Suprapubic skin (tissue), 4 donors: ENCODE measurements at regions not wholly inside any gene's neighbourhood (a gene's known extent, or its start where the extent isn't known, plus 50 kb on each side); places are given as distances from the start of the nearest gene placed in this dataset.

Source experiments
- DNase-seq, 2 donors: peaks; one replicate each; pipeline ENCODE4 v3.0.0-alpha.2; 2019; ENCODE audit warnings: low spot score in 2 of 2
- H3K27ac ChIP-seq: fragments of 200-600 bp; sonication (generic); one replicate; pipeline ENCODE4 v1.5.1; 2019
- H3K27me3 ChIP-seq: fragments of 200-600 bp; sonication (generic); one replicate; pipeline ENCODE4 v1.5.1; 2019
- H3K36me3 ChIP-seq: fragments of 200-600 bp; sonication (generic); one replicate; pipeline ENCODE4 v1.5.1; 2019
- H3K4me1 ChIP-seq: fragments of 200-600 bp; sonication (generic); one replicate; pipeline ENCODE4 v1.5.1; 2019
- H3K4me3 ChIP-seq: fragments of 200-600 bp; sonication (generic); one replicate; pipeline ENCODE4 v1.5.1; 2019; ENCODE audit warnings: mild to moderate bottlenecking
- H3K9me3 ChIP-seq: fragments of 200-600 bp; sonication (generic); one replicate; pipeline ENCODE4 v1.5.1; 2019
- EP300 ChIP-seq: sonication (generic); formaldehyde crosslinking; IDR thresholded peaks from one replicate; pipeline ENCODE4 v1.6.1; 2017; ENCODE audit warnings: antibody characterized with exemption
- POLR2A ChIP-seq, 2 donors: fragments of 450-650 bp; IDR thresholded peaks; one replicate each; pipeline ENCODE4 v1.6.1; 2017; ENCODE audit warnings: antibody characterized with exemption in 2 of 2, mild to moderate bottlenecking in 2 of 2, moderate library complexity in 2 of 2
- POLR2AphosphoS5 ChIP-seq, 3 donors: sonication (generic); formaldehyde crosslinking; IDR thresholded peaks; one replicate each; pipeline ENCODE4 v1.6.1; 2017; ENCODE audit warnings: antibody characterized with exemption in 3 of 3
- WGBS: methylation state at CpG from one replicate; pipeline ENCODE4 v1.1.5; 2018; 5-methylcytosine and 5-hydroxymethylcytosine counted together
- TF ChIP-seq, protein P1 (sequence below), 2 donors: fragments of 200-600 bp in 1 of 2; fragments of 450-650 bp in 1 of 2; sonication (generic) in 1 of 2; IDR thresholded peaks; one replicate each; pipeline ENCODE4 v1.5.1; 2016 to 2019; ENCODE audit warnings: antibody characterized with exemption in 2 of 2, mild to moderate bottlenecking in 1 of 2, moderate library complexity in 1 of 2

DNA sequence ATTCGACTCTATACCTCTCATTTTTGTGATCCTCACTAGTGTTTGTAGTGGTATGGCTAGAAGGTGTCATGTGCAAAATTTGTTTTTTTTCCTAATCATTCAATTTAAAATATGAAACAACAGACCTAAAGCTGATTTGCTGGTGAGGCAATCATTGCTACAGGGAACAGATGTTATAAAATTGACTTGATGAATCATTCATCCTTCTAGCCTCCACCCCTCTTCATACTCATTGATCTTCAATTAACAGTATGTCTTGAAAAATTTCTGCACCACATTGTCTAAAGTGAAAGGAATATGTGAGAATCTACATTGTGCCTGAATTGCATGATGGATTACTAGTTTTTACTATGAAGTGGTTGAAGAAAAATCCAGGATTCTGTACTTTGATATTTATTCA lies 349.0 kb upstream of the NAV3 start:
- Histone ChIP-seq H3K4me1 (no peaks in the 10 kb centered on the region), H3K4me3 (no peak overlapping the region), H3K9me3 (no peaks in the 10 kb centered on the region), H3K36me3 (no peaks in the 10 kb centered on the region), H3K27ac (no peak overlapping the region), H3K27me3 (no peaks in the 10 kb centered on the region)
- TF ChIP-seq POLR2A (IDR thresholded peaks at IDR 0.05) (no peak), POLR2AphosphoS5 (IDR thresholded peaks at IDR 0.05) (no peak), EP300 (no peak)
- TF ChIP-seq, protein P1, sequence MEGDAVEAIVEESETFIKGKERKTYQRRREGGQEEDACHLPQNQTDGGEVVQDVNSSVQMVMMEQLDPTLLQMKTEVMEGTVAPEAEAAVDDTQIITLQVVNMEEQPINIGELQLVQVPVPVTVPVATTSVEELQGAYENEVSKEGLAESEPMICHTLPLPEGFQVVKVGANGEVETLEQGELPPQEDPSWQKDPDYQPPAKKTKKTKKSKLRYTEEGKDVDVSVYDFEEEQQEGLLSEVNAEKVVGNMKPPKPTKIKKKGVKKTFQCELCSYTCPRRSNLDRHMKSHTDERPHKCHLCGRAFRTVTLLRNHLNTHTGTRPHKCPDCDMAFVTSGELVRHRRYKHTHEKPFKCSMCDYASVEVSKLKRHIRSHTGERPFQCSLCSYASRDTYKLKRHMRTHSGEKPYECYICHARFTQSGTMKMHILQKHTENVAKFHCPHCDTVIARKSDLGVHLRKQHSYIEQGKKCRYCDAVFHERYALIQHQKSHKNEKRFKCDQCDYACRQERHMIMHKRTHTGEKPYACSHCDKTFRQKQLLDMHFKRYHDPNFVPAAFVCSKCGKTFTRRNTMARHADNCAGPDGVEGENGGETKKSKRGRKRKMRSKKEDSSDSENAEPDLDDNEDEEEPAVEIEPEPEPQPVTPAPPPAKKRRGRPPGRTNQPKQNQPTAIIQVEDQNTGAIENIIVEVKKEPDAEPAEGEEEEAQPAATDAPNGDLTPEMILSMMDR (IDR thresholded peaks at IDR 0.05) = no peak
- WGBS = 88% methylated on average over 1 of the region's 1 CpG
- no peak for DNase-seq

DNA sequence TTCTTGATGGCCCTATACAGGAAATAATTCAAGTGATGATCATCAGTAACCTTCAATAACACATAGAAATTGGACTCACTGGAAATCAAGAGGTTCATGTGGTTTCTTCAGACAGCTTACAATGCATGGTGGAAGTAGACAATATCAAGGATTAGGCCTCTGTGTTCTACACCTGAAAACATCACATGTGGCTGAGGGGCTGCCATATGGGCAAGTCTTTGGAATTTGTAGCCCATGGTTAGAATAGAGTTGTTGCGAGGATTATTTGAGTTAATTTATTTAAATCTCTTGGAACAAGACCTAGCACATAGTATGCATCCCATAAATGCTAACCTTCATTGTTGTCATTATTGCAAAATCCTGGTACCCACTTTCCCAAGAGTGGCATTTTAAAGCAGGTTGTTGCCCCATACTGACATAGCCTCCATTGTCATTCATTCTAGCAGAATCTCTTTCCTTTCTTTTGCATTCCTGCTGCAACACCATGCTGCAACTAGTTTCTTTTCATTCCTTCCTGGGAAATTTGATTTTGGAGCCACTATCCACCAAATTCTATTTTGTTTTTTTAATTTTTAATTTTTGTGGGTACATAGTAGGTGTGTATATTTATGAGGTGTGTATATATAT lies 352.7 kb upstream of the NAV3 start:
- no peaks in the 10 kb centered on the region for H3K4me1 ChIP-seq
- H3K27ac ChIP-seq = no peak overlapping the region
- WGBS = 95% methylated on average over 1 of the region's 1 CpG
- DNase-seq = no peak
- no peaks in the 10 kb centered on the region for H3K9me3 ChIP-seq
- TF ChIP-seq EP300 (no peak), POLR2A (IDR thresholded peaks at IDR 0.05) (no peak), POLR2AphosphoS5 (IDR thresholded peaks at IDR 0.05) (no peak)
- TF ChIP-seq, protein P1 (IDR thresholded peaks at IDR 0.05) = no peak
- no peaks in the 10 kb centered on the region for H3K36me3 ChIP-seq
- no peak overlapping the region for H3K4me3 ChIP-seq
- no peaks in the 10 kb centered on the region for H3K27me3 ChIP-seq

DNA sequence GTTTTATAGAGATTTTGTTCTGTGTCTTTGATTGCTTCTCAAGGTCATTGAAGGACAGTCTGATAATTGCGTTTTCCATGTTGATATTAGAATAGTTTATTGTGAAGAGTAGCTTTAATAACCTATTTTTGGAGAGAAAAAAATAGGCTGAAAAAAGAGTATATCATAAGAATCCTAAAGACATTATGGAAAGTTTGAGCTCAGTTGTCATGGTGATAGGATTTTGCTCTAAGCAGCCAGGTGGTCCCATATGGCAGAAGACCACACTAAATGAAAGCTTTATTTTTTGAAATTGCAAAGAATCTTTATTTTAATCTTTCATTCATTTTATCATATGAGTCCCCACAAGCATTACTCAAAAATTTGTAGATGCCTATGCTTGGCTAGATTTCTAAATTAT lies 358.9 kb upstream of the NAV3 start:
- Histone ChIP-seq H3K4me1 (no peaks in the 10 kb centered on the region), H3K36me3 (no peaks in the 10 kb centered on the region), H3K27ac (no peak overlapping the region), H3K4me3 (no peak overlapping the region), H3K9me3 (no peaks in the 10 kb centered on the region), H3K27me3 (no peaks in the 10 kb centered on the region)
- 89% methylated on average over 1 of the region's 1 CpG for WGBS
- no peak for DNase-seq
- TF ChIP-seq POLR2AphosphoS5 (IDR thresholded peaks at IDR 0.05) (no peak), POLR2A (IDR thresholded peaks at IDR 0.05) (no peak)

DNA sequence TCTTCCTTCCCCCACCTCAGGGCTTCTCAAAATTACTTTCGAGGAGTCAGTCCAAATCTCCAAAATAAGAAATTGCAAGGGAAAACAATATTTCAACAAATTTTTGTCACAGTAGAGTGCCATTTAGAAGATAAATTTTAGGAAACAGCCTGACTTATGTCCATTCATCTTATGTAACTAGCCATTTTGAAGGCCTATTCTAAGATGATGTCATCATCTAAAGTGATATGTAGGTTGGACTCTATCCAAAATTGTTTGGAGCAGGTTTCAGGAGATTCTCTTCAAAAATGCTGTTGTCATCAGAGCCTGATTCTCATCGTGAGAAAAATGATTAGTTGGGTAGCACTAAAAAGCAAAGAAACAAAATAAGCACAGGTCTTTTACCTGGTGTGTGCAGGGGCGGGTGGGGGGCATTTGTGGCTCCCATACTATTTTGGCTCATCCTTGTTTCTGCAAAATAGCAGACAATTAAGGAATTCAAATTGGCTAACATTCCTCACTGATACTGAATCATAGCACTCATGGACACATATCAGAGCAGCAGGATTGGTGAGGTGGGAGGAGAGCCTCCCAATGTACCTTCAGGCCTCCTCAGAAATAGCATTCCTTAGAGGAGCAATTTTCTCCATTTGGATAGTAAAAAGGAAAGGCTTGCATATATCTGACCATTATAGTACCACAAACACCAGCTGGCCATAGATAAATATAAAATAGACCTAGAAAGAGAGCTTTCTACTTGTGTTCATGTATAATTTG lies 360.9 kb upstream of the NAV3 start:
- DNase-seq = no peak
- Histone ChIP-seq H3K27ac (no peak overlapping the region), H3K4me3 (no peak overlapping the region), H3K4me1 (no peaks in the 10 kb centered on the region), H3K36me3 (no peaks in the 10 kb centered on the region), H3K9me3 (no peaks in the 10 kb centered on the region), H3K27me3 (no peaks in the 10 kb centered on the region)
- 64% methylated on average over 3 of the region's 3 CpGs for WGBS
- TF ChIP-seq EP300 (no peak), POLR2A (IDR thresholded peaks at IDR 0.05) (no peak), POLR2AphosphoS5 (IDR thresholded peaks at IDR 0.05) (no peak)
- TF ChIP-seq, protein P1 (IDR thresholded peaks at IDR 0.05) = no peak

DNA sequence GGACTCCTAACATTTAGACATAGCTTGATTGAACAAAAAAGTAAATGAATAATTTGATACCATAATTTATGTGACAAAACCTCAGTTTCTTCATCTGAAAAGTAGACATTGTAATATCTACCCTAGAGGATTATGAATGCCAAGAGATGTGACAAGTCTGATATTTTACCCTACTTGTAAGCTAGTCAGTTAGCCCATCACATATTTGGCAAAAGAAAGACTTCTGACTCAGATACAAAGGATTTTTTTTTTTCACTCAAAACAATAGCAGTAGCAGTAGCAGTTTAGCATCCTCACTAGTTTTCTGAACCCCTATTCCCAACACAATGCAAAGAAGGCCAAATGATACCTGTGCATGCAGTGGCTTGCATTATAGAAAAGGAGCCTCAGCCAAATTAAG lies 377.3 kb upstream of the E2F7 start:
- no peaks in the 10 kb centered on the region for H3K9me3 ChIP-seq
- H3K36me3 ChIP-seq = no peaks in the 10 kb centered on the region
- H3K4me3 ChIP-seq = no peak overlapping the region
- no peak overlapping the region for H3K27ac ChIP-seq
- DNase-seq = no peak
- H3K27me3 ChIP-seq = no peaks in the 10 kb centered on the region
- TF ChIP-seq POLR2A (IDR thresholded peaks at IDR 0.05) = no peak
- TF ChIP-seq, protein P1 (IDR thresholded peaks at IDR 0.05) = no peak
- TF ChIP-seq POLR2AphosphoS5 (IDR thresholded peaks at IDR 0.05) = no peak
- no peak for TF ChIP-seq EP300
- no peaks in the 10 kb centered on the region for H3K4me1 ChIP-seq
